ENCODE measurements at regions not wholly inside any gene's neighbourhood (a gene's known extent, or its start where the extent isn't known, plus 50 kb on each side); places are given as distances from the start of the nearest gene placed in this dataset.

DNA sequence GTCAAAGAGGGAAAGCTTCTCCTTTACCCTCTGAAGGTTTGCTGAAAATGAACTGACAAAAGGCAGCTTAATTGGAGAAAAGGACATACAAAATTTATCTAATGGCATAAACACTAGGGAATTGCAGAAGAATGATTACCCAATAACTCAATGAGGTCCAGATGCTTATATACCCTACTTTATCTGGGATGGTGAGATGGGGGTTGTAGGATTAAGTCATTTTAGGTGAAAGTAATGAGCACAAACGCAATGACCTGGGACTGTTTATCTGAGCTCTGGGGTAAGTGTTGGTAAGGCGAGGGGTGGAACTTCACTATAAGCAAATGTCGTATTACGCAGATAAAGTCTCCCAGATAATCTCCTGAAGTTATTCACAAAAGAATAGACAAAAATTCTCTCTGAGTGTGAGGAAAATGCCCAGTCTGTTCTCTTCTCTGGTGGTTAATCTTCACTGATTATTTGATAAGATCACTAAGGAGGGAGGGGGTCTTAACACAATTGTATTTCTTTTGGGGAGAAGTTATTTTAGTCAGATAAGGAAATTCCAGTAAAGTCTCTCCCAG is 1067.8 kb downstream of the DNAJB9 start:
- TF ChIP-seq, protein P1, sequence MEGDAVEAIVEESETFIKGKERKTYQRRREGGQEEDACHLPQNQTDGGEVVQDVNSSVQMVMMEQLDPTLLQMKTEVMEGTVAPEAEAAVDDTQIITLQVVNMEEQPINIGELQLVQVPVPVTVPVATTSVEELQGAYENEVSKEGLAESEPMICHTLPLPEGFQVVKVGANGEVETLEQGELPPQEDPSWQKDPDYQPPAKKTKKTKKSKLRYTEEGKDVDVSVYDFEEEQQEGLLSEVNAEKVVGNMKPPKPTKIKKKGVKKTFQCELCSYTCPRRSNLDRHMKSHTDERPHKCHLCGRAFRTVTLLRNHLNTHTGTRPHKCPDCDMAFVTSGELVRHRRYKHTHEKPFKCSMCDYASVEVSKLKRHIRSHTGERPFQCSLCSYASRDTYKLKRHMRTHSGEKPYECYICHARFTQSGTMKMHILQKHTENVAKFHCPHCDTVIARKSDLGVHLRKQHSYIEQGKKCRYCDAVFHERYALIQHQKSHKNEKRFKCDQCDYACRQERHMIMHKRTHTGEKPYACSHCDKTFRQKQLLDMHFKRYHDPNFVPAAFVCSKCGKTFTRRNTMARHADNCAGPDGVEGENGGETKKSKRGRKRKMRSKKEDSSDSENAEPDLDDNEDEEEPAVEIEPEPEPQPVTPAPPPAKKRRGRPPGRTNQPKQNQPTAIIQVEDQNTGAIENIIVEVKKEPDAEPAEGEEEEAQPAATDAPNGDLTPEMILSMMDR (IDR thresholded peaks at IDR 0.05), result no peak
- no peak for TF ChIP-seq POLR2A (IDR thresholded peaks at IDR 0.05)
